ENCODE measurements at regions not wholly inside any gene's neighbourhood (a gene's known extent, or its start where the extent isn't known, plus 50 kb on each side); places are given as distances from the start of the nearest gene placed in this dataset.

DNA sequence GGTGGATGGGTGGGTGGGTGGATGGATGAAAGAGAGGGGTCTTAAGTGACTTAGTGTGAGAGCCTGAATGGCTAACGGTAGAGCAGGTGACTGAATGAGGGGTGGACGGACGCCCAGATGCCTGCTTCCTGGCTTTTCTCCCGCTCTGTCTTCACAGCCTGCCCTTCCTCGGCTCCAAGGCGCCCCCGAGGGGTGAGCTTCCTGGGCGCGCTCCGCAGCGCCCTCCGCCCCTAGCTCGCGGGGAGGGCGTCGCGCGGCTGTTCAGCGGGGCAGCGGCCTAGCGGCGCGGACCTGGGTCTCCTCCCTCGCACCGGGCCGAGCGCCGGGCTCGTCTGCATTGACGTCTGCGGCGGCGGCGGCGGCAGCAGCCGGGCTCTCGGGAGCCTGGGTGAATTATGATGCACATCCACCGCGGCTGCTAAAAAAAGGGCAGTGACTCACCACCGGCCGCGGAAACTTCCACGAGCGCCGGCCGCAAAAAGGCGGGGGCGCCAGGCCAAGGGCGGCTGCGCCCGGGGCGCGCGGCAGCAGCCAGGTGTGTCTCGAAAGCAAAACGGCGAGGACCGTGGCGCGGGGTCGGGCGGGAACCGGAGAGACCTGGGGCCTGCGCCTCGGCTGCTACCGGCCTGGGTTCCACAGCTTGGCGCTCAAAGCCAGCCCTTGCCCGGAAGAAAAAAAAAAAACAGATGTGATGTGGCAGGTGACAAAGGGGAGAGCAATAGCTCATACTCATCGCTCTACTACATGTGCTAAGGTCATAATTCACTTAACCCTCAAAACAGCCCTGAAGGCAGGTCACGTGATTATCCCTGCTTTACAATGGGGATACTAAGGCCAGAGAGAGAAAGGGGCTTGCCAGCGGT, 143.0 kb upstream of the ADRA1B start:
- H3K4me3 ChIP-seq (replicated peaks; ENCODE audit: low read depth, low read length) = peak overlapping the region; percentile 29
- TF ChIP-seq, protein P1, sequence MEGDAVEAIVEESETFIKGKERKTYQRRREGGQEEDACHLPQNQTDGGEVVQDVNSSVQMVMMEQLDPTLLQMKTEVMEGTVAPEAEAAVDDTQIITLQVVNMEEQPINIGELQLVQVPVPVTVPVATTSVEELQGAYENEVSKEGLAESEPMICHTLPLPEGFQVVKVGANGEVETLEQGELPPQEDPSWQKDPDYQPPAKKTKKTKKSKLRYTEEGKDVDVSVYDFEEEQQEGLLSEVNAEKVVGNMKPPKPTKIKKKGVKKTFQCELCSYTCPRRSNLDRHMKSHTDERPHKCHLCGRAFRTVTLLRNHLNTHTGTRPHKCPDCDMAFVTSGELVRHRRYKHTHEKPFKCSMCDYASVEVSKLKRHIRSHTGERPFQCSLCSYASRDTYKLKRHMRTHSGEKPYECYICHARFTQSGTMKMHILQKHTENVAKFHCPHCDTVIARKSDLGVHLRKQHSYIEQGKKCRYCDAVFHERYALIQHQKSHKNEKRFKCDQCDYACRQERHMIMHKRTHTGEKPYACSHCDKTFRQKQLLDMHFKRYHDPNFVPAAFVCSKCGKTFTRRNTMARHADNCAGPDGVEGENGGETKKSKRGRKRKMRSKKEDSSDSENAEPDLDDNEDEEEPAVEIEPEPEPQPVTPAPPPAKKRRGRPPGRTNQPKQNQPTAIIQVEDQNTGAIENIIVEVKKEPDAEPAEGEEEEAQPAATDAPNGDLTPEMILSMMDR (IDR thresholded peaks at IDR 0.05; ENCODE audit: low read depth, low read length, missing control alignments) = peak; percentile 19
- DNase-seq (ENCODE audit: extremely low read depth, low read depth) = no peak

DNA sequence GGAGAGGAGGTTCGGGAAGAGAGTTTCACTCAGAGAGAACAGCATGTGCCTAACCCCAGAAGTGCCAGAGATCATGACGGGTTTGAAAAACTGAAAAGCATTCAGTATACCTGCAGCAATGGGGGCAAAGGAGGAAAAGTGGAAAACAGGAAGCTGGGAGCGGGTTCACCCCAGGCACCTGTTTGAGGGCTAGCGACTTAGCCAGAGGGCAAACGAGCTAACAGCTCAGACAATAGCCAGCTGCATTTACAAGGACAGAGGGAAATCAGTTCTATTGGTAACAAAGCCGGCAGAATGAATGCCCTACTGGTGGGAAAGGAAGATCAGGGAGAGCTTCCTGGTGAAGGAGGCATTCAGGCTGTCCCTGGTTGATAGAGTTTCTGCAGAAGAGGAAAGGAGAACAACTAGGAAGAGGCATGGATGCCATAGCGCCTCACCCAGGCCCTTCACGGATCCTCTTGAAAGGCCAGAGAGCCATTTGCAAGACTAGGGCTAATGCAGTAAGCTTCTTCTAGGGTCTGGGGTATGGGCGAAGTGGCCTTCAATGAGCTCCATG, 141.7 kb upstream of the ADRA1B start:
- no peak overlapping the region for H3K4me3 ChIP-seq (replicated peaks; ENCODE audit: low read depth, low read length)
- TF ChIP-seq, protein P1 (IDR thresholded peaks at IDR 0.05; ENCODE audit: low read depth, low read length, missing control alignments) = no peak
- DNase-seq (ENCODE audit: extremely low read depth, low read depth) = no peak

DNA sequence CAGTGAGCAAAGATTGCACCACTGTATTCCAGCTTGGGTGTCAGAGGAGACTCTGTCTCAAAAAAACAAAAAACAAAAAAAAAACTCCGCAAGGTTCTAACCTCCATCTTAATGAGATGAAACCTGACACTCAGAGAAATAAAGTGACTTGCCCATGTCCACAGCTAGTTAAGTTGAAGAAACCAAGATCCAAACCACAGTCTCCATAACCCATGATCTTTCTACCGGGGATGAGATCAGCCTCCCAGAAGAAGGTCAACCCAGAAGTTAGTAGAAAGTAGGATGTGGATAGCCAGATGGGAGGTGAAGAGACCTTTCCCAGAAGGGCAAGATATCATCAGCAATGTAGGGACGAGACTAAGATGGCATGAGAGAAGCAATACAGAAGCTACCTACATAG, 140.4 kb upstream of the ADRA1B start:
- no peak overlapping the region for H3K4me3 ChIP-seq (replicated peaks; ENCODE audit: low read depth, low read length)
- no peak for DNase-seq (ENCODE audit: extremely low read depth, low read depth)
- TF ChIP-seq, protein P1 (IDR thresholded peaks at IDR 0.05; ENCODE audit: low read depth, low read length, missing control alignments) = no peak

DNA sequence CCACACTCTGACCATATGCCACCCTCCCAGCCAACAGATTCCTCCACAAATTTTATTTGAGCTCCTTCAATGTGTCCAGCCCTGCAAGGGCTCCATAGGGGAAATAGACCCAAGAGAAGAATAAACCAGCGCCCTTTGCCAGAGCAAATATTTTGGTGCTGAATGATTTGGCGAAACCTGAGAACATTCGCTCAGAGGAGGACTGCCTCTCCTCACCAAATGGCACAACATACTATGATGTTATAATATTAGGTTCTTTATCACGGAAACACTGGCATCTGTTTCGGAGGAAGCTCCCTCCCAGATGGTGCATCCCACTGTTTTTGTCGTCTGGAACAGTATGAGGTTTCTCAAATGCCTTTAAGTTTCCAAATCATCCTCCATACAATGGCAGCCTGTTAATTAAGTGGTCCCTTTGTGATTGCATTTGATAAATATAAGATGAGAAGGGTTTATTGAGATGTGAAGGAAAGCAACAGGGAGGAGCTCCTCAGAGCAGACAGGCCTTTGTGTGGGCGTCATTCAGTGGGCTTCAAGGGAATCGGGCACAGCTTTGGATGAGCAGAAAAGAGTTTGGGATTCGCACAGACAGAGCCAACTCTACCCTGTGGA, 139.1 kb upstream of the ADRA1B start:
- DNase-seq (ENCODE audit: extremely low read depth, low read depth) = no peak
- TF ChIP-seq, protein P1 (IDR thresholded peaks at IDR 0.05; ENCODE audit: low read depth, low read length, missing control alignments) = no peak
- H3K4me3 ChIP-seq (replicated peaks; ENCODE audit: low read depth, low read length) = no peak overlapping the region

DNA sequence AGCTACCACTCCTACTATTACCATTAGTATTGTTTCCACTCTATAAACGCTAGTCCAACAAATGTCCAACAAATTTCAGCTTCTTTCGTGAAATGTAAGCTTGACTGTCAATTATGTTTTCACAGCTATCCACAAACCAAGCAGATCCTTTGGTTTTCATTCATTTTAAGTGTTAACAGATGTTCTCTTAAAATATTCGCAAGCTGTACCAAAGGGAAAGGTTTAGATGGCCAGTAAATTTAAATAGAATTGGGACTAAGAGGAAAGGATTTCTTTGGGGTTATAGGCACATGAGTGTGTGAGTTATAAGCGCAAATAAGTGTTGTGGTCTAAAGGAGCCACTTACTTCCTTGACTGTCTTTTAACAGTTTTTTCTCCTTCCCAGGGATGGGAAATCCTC, 136.8 kb upstream of the ADRA1B start:
- TF ChIP-seq, protein P1 (IDR thresholded peaks at IDR 0.05; ENCODE audit: low read depth, low read length, missing control alignments) = no peak
- H3K4me3 ChIP-seq (replicated peaks; ENCODE audit: low read depth, low read length) = no peak overlapping the region
- no peak for DNase-seq (ENCODE audit: extremely low read depth, low read depth)

DNA sequence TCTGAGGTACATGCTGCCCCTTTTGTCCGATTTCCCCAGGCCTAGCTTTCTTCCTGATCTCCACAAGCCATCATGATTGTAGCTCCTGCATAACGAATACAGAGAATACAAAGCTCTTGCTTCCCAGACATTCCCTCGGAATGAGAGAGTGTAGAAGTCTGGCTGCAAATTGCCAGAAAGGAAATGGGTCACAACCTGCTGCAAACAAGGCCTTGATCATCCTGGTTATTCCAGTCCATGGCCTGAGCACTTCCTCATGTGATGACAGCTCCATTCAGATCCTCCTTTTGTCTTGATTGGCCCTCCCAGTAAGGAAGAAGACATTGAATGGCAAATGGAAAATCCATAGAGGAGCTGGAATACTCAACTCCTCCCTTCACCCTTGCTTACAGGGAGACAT, 136.0 kb upstream of the ADRA1B start:
- H3K4me3 ChIP-seq (replicated peaks; ENCODE audit: low read depth, low read length) = no peak overlapping the region
- TF ChIP-seq, protein P1 (IDR thresholded peaks at IDR 0.05; ENCODE audit: low read depth, low read length, missing control alignments) = no peak
- DNase-seq (ENCODE audit: extremely low read depth, low read depth) = no peak
